ENCODE measurements at regions not wholly inside any gene's neighbourhood (a gene's known extent, or its start where the extent isn't known, plus 50 kb on each side); places are given as distances from the start of the nearest gene placed in this dataset.

DNA sequence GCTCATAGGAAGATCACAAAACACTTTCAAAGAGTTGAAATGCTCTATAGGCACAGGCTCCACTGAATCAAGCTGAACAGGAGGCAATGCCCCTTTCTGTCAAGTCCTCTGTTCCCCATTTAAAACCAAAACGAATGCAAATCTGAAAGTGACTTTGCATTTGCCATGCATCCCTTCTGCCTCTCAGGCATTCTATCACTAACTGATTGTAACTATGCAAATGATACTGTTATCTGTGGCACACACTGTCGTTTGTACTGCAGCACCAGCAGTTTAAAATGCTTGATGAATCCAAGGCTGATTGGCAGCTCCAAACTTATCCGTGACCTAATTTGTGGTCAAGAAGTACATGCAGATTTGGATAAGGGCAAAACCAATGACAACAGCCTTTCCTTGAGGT, 1067.5 kb upstream of the MAP3K7 start:
- Mint-ChIP-seq H3K4me3 (no peak overlapping the region), H3K27me3 (no peaks in the 10 kb centered on the region), H3K36me3 (no peaks in the 10 kb centered on the region), H3K9me3 (peaks cover 3% of the 10 kb centered on the region), H3K27ac (no peak overlapping the region), H3K4me1 (ENCODE audit: low read depth in 2 of 2) (no peaks in the 10 kb centered on the region)
- ATAC-seq (no peak), DNase-seq (ENCODE audit: low spot score) (no peak)

DNA sequence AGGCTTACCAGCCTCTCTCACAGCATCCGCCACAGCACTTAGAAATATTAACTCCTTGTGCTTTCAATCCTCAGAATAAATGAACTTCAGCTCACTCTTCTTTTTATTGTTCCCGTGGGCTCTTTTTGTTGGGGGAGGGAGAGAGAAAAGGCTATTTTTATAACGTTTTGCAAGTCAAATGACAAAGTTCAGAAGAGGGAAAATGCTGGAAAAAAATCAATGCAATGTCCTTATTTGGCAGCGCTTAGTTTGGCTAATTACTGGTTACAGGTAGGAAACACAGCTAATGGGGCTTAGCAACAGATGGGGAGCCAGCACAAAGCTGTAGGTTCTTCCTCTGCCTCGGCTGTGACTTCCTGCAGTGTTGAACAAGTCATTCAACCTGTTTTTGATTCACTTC, 1067.0 kb upstream of the MAP3K7 start:
- Mint-ChIP-seq H3K27ac (no peak overlapping the region), H3K9me3 (peaks cover 3% of the 10 kb centered on the region), H3K36me3 (no peaks in the 10 kb centered on the region), H3K4me1 (ENCODE audit: low read depth in 2 of 2) (no peaks in the 10 kb centered on the region), H3K27me3 (no peaks in the 10 kb centered on the region), H3K4me3 (no peak overlapping the region)
- ATAC-seq (no peak), DNase-seq (ENCODE audit: low spot score) (no peak)

GRCh38 chr6:91653076-91653723, 1066.3 kb upstream of the MAP3K7 start:
- no peaks in the 10 kb centered on the region for H3K27me3 Mint-ChIP-seq
- DNase-seq (ENCODE audit: low spot score) (no peak), ATAC-seq (no peak)
- no peaks in the 10 kb centered on the region for H3K4me1 Mint-ChIP-seq (ENCODE audit: low read depth in 2 of 2)
- H3K4me3 Mint-ChIP-seq, result no peak overlapping the region
- H3K27ac Mint-ChIP-seq, result no peak overlapping the region
- H3K36me3 Mint-ChIP-seq, result no peaks in the 10 kb centered on the region
- peaks cover 3% of the 10 kb centered on the region for H3K9me3 Mint-ChIP-seq

DNA sequence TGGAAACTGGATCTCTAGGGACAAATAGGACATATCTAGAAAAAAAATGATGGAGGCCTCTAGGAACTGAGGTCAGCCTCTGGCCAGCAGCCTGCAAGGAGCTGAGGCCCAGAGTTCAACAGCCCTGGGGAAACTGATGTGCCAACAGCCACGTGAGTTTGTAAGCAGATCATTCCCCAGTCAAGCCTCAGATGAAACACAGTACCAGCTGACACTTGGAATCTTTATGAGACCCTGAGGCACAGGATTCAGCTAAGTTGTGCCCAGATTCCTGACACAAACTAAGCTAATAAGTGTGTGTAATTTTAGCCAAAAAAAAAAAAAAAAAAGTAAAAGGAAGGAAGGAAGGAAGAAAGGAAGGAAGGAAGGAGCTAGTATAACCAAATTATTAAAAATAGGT, 1059.8 kb upstream of the MAP3K7 start:
- Mint-ChIP-seq H3K9me3 (no peaks in the 10 kb centered on the region), H3K36me3 (no peaks in the 10 kb centered on the region), H3K4me3 (no peak overlapping the region), H3K27ac (no peak overlapping the region), H3K27me3 (no peaks in the 10 kb centered on the region), H3K4me1 (ENCODE audit: low read depth in 2 of 2) (no peaks in the 10 kb centered on the region)
- no peak for DNase-seq (ENCODE audit: low spot score)
- ATAC-seq, result no peak

- no peak overlapping the region for H3K27ac Mint-ChIP-seq
- no peak for ATAC-seq
- no peak for DNase-seq (ENCODE audit: low spot score)
- H3K4me3 Mint-ChIP-seq, result no peak overlapping the region
- no peaks in the 10 kb centered on the region for H3K27me3 Mint-ChIP-seq
- H3K4me1 Mint-ChIP-seq (ENCODE audit: low read depth in 2 of 2), result no peaks in the 10 kb centered on the region
- H3K9me3 Mint-ChIP-seq, result no peaks in the 10 kb centered on the region
- no peaks in the 10 kb centered on the region for H3K36me3 Mint-ChIP-seq
Measured at GRCh38 chr6:91645811-91646210, 1058.9 kb upstream of the MAP3K7 start.

DNA sequence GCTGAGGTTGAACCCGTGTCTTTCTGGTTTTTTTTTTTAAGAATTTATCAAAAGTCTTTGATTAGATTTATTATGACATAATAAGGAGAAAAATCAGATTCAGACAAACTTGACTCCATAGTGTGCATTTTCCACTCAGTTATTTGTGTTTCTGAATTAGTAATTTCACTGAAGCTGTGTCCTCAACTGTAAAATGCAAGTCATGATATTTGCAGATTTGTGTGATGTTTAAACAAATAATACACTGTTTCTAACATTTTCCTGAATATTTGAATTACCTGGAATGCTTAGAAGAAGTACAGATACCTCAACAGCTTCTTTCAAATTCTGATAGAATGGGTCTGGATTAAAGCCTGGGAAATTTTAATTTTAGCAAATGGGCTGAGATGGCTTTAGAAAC, 1050.3 kb upstream of the MAP3K7 start:
- Mint-ChIP-seq H3K27ac (no peak overlapping the region), H3K36me3 (no peaks in the 10 kb centered on the region), H3K27me3 (no peaks in the 10 kb centered on the region), H3K4me1 (ENCODE audit: low read depth in 2 of 2) (no peaks in the 10 kb centered on the region), H3K9me3 (peaks cover 12% of the 10 kb centered on the region), H3K4me3 (no peak overlapping the region)
- DNase-seq (ENCODE audit: low spot score), result no peak
- ATAC-seq, result no peak

GRCh38 chr6:91634791-91635190, 1047.9 kb upstream of the MAP3K7 start:
- no peak overlapping the region for H3K27ac Mint-ChIP-seq
- DNase-seq (ENCODE audit: low spot score), result no peak

DNA sequence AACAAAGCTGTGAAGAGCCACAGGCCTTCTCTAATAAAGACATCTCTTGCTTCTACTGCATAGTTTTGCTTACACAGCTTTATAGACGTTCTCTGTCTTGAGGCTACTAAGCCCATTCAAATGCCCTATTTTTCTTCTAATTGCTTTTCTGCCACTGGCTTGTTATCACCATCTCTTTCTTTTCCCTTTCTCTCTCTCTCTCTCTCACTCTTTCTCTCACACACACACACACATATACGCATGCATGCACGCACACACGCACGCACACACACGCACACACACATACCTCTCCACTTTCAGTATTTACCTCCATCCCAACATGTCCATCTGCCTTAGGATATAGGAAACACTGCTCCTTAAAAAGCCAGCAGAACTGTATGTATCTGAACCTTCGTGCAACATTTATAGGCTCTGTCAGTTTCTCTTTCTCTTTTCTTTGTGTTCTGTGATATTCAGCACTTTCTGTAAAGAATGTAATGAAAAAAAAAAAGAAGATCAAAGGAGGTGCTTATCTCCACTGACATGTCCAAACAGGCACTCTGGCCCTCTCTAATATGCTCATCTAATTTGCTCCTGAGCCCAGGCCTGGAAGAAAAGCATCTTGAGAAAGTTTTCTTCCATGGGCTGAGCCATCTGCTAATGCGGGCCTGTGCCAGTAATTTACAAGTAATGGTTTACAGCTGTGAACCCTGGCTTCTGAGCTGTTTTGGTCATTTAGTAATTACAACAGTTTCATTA, 1046.7 kb upstream of the MAP3K7 start:
- ATAC-seq (no peak), DNase-seq (ENCODE audit: low spot score) (no peak)
- H3K27me3 Mint-ChIP-seq, result no peaks in the 10 kb centered on the region
- H3K4me1 Mint-ChIP-seq (ENCODE audit: low read depth in 2 of 2), result no peaks in the 10 kb centered on the region
- H3K9me3 Mint-ChIP-seq, result peaks cover 17% of the 10 kb centered on the region
- no peaks in the 10 kb centered on the region for H3K36me3 Mint-ChIP-seq
- H3K27ac Mint-ChIP-seq, result no peak overlapping the region
- H3K4me3 Mint-ChIP-seq, result no peak overlapping the region

More at GRCh38 chr6:91634791-91635190, 1047.9 kb upstream of the MAP3K7 start:
- peaks cover 17% of the 10 kb centered on the region for H3K9me3 Mint-ChIP-seq
- no peaks in the 10 kb centered on the region for H3K36me3 Mint-ChIP-seq
- no peak for ATAC-seq
- no peak overlapping the region for H3K4me3 Mint-ChIP-seq
- H3K4me1 Mint-ChIP-seq (ENCODE audit: low read depth in 2 of 2), result no peaks in the 10 kb centered on the region
- no peaks in the 10 kb centered on the region for H3K27me3 Mint-ChIP-seq

DNA sequence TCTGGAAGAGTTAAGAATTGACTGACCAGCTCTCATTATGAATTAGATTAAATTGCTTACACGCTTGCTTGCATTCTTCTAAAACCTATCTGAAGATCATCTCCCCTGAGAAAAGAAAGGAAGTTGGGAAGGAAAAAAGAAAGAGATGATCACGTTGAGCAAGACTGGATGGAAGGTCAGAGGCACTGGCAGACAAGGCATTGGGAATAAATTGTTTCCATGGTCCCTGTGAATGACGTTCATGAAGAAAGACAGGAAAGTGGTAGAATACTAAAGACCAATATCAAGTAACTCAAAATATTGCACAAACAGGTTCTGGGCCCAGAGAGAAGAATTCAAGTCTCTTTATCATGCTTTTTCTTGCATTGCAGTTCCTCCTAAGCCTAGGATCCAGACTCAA, 1045.4 kb upstream of the MAP3K7 start:
- DNase-seq (ENCODE audit: low spot score) (no peak), ATAC-seq (no peak)
- Mint-ChIP-seq H3K36me3 (no peaks in the 10 kb centered on the region), H3K27me3 (no peaks in the 10 kb centered on the region), H3K27ac (no peak overlapping the region), H3K4me3 (no peak overlapping the region), H3K4me1 (ENCODE audit: low read depth in 2 of 2) (no peaks in the 10 kb centered on the region), H3K9me3 (peaks cover 17% of the 10 kb centered on the region)

- Mint-ChIP-seq H3K4me3 (no peak overlapping the region), H3K9me3 (peaks cover 16% of the 10 kb centered on the region), H3K4me1 (ENCODE audit: low read depth in 2 of 2) (no peaks in the 10 kb centered on the region), H3K36me3 (no peaks in the 10 kb centered on the region), H3K27ac (no peak overlapping the region), H3K27me3 (no peaks in the 10 kb centered on the region)
- no peak for DNase-seq (ENCODE audit: low spot score)
- ATAC-seq, result no peak
Measured at GRCh38 chr6:91631227-91631626, 1044.4 kb upstream of the MAP3K7 start.

DNA sequence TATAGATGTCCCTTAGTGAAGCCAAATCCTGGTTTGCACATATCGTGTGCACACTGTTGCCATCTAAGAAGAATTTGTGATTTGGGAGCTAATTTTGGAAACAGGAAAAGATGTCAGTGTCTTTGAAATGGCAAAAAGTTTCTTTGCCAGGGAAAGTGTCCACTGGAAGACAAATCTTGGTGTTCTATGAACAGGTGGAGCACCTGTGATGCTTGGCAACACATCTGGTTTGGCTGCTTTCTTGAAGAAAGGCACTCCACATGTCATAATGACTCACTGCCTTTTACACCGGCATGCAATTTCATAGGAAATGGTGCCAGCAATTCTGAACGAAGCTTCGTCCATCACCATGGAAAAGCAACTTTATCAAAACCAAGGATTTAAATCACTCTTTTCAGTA, 1040.0 kb upstream of the MAP3K7 start:
- Mint-ChIP-seq H3K4me3 (no peak overlapping the region), H3K27ac (no peak overlapping the region), H3K27me3 (no peaks in the 10 kb centered on the region), H3K9me3 (peaks cover 3% of the 10 kb centered on the region), H3K4me1 (ENCODE audit: low read depth in 2 of 2) (no peaks in the 10 kb centered on the region), H3K36me3 (no peaks in the 10 kb centered on the region)
- ATAC-seq, result no peak
- DNase-seq (ENCODE audit: low spot score), result no peak

- Mint-ChIP-seq H3K27me3 (no peaks in the 10 kb centered on the region), H3K36me3 (no peaks in the 10 kb centered on the region), H3K27ac (no peak overlapping the region), H3K4me1 (ENCODE audit: low read depth in 2 of 2) (no peaks in the 10 kb centered on the region), H3K4me3 (no peak overlapping the region), H3K9me3 (peaks cover 12% of the 10 kb centered on the region)
- DNase-seq (ENCODE audit: low spot score) (no peak), ATAC-seq (no peak)
Measured at GRCh38 chr6:91613481-91613880, 1026.6 kb upstream of the MAP3K7 start.

DNA sequence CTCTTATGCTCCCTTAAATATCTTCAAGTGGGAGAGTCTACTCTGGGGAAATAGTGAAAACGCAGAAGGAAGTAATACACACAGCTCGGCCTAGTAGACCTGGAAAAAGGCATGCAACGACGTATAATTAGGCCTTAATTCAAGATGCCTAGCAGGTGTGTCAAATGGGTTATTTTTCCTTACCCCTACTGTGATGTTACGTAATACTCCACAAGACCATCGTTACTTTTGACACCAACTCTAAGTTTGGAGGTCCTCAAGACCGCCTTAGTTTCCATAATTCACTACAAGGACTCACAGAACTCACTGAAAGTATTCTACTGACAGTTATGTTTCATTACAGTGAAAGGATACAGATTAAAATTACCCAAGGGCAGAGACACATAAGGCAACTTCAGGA, 1024.3 kb upstream of the MAP3K7 start:
- Mint-ChIP-seq H3K36me3 (no peaks in the 10 kb centered on the region), H3K9me3 (peaks cover 5% of the 10 kb centered on the region), H3K4me1 (ENCODE audit: low read depth in 2 of 2) (no peaks in the 10 kb centered on the region)

DNA sequence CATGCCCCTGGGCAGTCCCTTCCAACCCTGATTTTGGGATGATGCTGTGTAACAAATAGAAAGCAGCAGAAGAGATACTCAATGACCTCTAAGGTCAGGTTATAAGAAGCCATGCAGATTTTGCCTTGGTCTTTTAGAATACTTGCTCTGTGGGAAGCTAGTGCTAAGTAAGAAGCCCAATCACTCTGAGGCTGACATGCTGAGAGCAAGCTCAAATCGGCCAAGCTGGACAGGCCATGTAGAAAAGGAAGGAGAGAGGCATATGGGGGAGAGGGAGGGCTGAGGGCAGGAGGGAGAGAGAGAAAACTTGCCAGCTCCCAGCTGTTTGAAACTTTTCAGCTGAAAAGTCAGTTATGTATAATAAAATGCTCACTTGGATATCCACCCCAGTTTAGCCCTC, 1021.6 kb upstream of the MAP3K7 start:
- H3K4me3 Mint-ChIP-seq, result no peak overlapping the region
- H3K27ac Mint-ChIP-seq, result no peak overlapping the region
- H3K36me3 Mint-ChIP-seq, result peaks cover 4% of the 10 kb centered on the region
- ATAC-seq (no peak), DNase-seq (ENCODE audit: low spot score) (no peak)
- H3K27me3 Mint-ChIP-seq, result no peaks in the 10 kb centered on the region
- H3K4me1 Mint-ChIP-seq (ENCODE audit: low read depth in 2 of 2), result no peaks in the 10 kb centered on the region
- H3K9me3 Mint-ChIP-seq, result peaks cover 7% of the 10 kb centered on the region

More for the DNA sequence above, 1024.3 kb upstream of the MAP3K7 start:
- no peak overlapping the region for H3K27ac Mint-ChIP-seq
- H3K4me3 Mint-ChIP-seq, result no peak overlapping the region
- ATAC-seq, result no peak
- DNase-seq (ENCODE audit: low spot score), result no peak
- H3K27me3 Mint-ChIP-seq, result no peaks in the 10 kb centered on the region

Measured in natural killer cell treated with Interleukin-12 subunit alpha and Interleukin-12 subunit beta and Interleukin-15 and Interleukin-18, amount 100 ng/mL, for 72 hours (primary cell).